Psoas muscle (tissue), 7 donors: ENCODE measurements at regions not wholly inside any gene's neighbourhood (a gene's known extent, or its start where the extent isn't known, plus 50 kb on each side); places are given as distances from the start of the nearest gene placed in this dataset.

ENCODE experiments used
- ATAC-seq, 4 donors: fragments of 200-7000 bp; cut with Tn5 transposase; one replicate each; pipeline ENCODE4 v1.9.1; 2020; ENCODE audit warnings: moderate library complexity in 3 of 4, mild to moderate bottlenecking in 2 of 4
- DNase-seq, 2 donors: peaks; one replicate each; pipeline ENCODE4 v3.0.0-alpha.2; 2020
- H3K27ac ChIP-seq: fragments of 200-600 bp; one replicate; pipeline ENCODE4 v1.8.0; 2022
- H3K27me3 ChIP-seq, 3 donors: fragments of 200-600 bp in 1 of 3; one replicate each; pipeline versions ENCODE4 v1.6.1 to v1.8.0; 2013 to 2022; ENCODE audit warnings: low read length in 2 of 3, mild to moderate bottlenecking in 2 of 3, moderate library complexity in 1 of 3; ENCODE audit not compliant: insufficient read depth in 3 of 3
- H3K36me3 ChIP-seq, 2 donors: fragments of 200-600 bp in 1 of 2; one replicate each; pipeline versions ENCODE4 v1.6.1 to v1.8.0; 2013 to 2022; ENCODE audit warnings: low read depth in 1 of 2, mild to moderate bottlenecking in 1 of 2, moderate library complexity in 1 of 2; ENCODE audit not compliant: insufficient read depth in 1 of 2
- H3K4me1 ChIP-seq: fragments of 200-600 bp; one replicate; pipeline ENCODE4 v1.8.0; 2022
- H3K4me3 ChIP-seq: fragments of 200-600 bp; one replicate; pipeline ENCODE4 v1.8.0; 2022; ENCODE audit warnings: mild to moderate bottlenecking
- H3K9me3 ChIP-seq: fragments of 200-600 bp; one replicate; pipeline ENCODE4 v1.8.0; 2022
- CTCF ChIP-seq: fragments of 200-600 bp; IDR thresholded peaks from one replicate; pipeline ENCODE4 v1.8.0; 2022; ENCODE audit warnings: antibody characterized with exemption
- WGBS, 3 donors: extraction: QIAGEN DNeasy Blood & Tissue Kit; methylation state at CpG; one replicate each; pipeline versions ENCODE4 v1.1.6 to v1.1.7; 2013; 5-methylcytosine and 5-hydroxymethylcytosine counted together
- intact Hi-C, 2 donors: fragments of 100-400 bp; cut with DNase I; formaldehyde crosslinking; loops; one replicate each; pipeline versions ENCODE4 v1.11.0 to v1.14.2; 2022
- donor health status: healthy with polysubstance abuse.
- donor health status: DM: no; HTN: no; CAD: no; lungs with moderate emphysema.
- donor health status: Bipolar disorder and iron deficiency.
- donor health status: healthy.
- donor health status: DM: yes; HTN: yes; CAD: no.
- donor health status: DM: no; HTN: no; CAD: no.
- donor health status: DM: yes; HTN: yes; CAD: no.

- Histone ChIP-seq H3K27me3 (no peaks in the 10 kb centered on the region), H3K4me1 (no peaks in the 10 kb centered on the region), H3K27ac (no peak overlapping the region), H3K9me3 (no peaks in the 10 kb centered on the region), H3K4me3 (no peak overlapping the region), H3K36me3 (no peaks in the 10 kb centered on the region)
- 82 to 91% (median 86%) methylated on average over 2 of the region's 2 CpGs for WGBS, 3 donors
- DNase-seq (no peak), ATAC-seq (no peak)
- intact Hi-C loops, result no loop called here
- TF ChIP-seq CTCF, result no peak
Observed at GRCh38 chr2:12335995-12336394, 380.7 kb upstream of the TRIB2 start.

GRCh38 chr2:12338946-12339697 lies 377.6 kb upstream of the TRIB2 start:
- H3K36me3 ChIP-seq, result no peaks in the 10 kb centered on the region
- intact Hi-C loops, result no loop called here
- H3K27ac ChIP-seq, result no peak overlapping the region
- no peaks in the 10 kb centered on the region for H3K9me3 ChIP-seq
- no peaks in the 10 kb centered on the region for H3K27me3 ChIP-seq
- TF ChIP-seq CTCF, result no peak
- H3K4me1 ChIP-seq, result no peaks in the 10 kb centered on the region
- ATAC-seq, result no peak
- no peak for DNase-seq
- 50 to 57% (median 54%) methylated on average over 7 of the region's 7 CpGs for WGBS, 3 donors
- no peak overlapping the region for H3K4me3 ChIP-seq

GRCh38 chr2:12340164-12340563 lies 376.6 kb upstream of the TRIB2 start:
- Histone ChIP-seq H3K9me3 (no peaks in the 10 kb centered on the region), H3K27me3 (no peaks in the 10 kb centered on the region), H3K36me3 (no peaks in the 10 kb centered on the region), H3K4me3 (no peak overlapping the region), H3K4me1 (no peaks in the 10 kb centered on the region), H3K27ac (no peak overlapping the region)
- no peak for TF ChIP-seq CTCF
- 34 to 48% (median 45%) methylated on average over 4 of the region's 4 CpGs for WGBS, 3 donors
- no peak for DNase-seq
- ATAC-seq, result peak in 1 of 4 donors; percentile 33
- intact Hi-C loops, result no loop called here

GRCh38 chr2:12341215-12341614 lies 375.5 kb upstream of the TRIB2 start:
- Histone ChIP-seq H3K9me3 (no peaks in the 10 kb centered on the region), H3K27ac (no peak overlapping the region), H3K36me3 (no peaks in the 10 kb centered on the region), H3K4me1 (no peaks in the 10 kb centered on the region), H3K4me3 (no peak overlapping the region), H3K27me3 (no peaks in the 10 kb centered on the region)
- DNase-seq, result no peak
- 100% methylated on average over 1 of the region's 1 CpG for WGBS, 3 donors
- no peak for TF ChIP-seq CTCF
- ATAC-seq, result no peak
- intact Hi-C loops, result no loop called here

- ATAC-seq (no peak), DNase-seq (no peak)
- no peak for TF ChIP-seq CTCF
- intact Hi-C loops, result no loop called here
- no peaks in the 10 kb centered on the region for H3K4me1 ChIP-seq
- WGBS, 3 donors, result 75 to 86% (median 76%) methylated on average over 3 of the region's 3 CpGs
- H3K27ac ChIP-seq, result no peak overlapping the region
- H3K4me3 ChIP-seq, result no peak overlapping the region
- H3K27me3 ChIP-seq, result no peaks in the 10 kb centered on the region
- H3K9me3 ChIP-seq, result no peaks in the 10 kb centered on the region
- no peaks in the 10 kb centered on the region for H3K36me3 ChIP-seq
Observed at GRCh38 chr2:12341920-12342319, 374.8 kb upstream of the TRIB2 start.
